Naive thymus-derived CD8-positive, alpha-beta T cell (primary cell): ENCODE measurements at regions not wholly inside any gene's neighbourhood (a gene's known extent, or its start where the extent isn't known, plus 50 kb on each side); places are given as distances from the start of the nearest gene placed in this dataset.
A peak's percentile ranks its signal among the peaks of the same experiment; 100 is the strongest.

Experiments used
- ATAC-seq, 2 donors: fragments of 150-1000 bp; cut with Tn5 transposase in 1 of 2; sonication (Bioruptor Pico), chemical (Tn5 transposase) in 1 of 2; 1 replicate in 1 of 2; 2 replicates in 1 of 2; pipeline ENCODE4 v1.10.0; 2021; ENCODE audit warnings: mild to moderate bottlenecking in 2 of 2, moderate library complexity in 2 of 2
- POLR2A ChIA-PET: fragments of 350-600 bp; sonication (Branson Sonifier 250); formaldehyde crosslinking; loops from one replicate; lab custom pipeline; 2021; ENCODE audit warnings: antibody characterized with exemption; lab: Charles Lee
- DNase-seq, 10 donors: peaks; one replicate each; pipeline versions ENCODE4 v3.0.0 to v3.0.0-alpha.2; 2020 to 2022
- H3K27ac Mint-ChIP-seq, 10 donors: one replicate each; pipeline ENCODE4 v1.8.0; 2020 to 2022; ENCODE audit warnings: mild to moderate bottlenecking in 10 of 10, mixed read lengths in 10 of 10, moderate library complexity in 4 of 10, inconsistent platforms in 1 of 10
- H3K27me3 Mint-ChIP-seq, 5 donors: one replicate each; pipeline ENCODE4 v1.8.0; 2021 to 2022; ENCODE audit warnings: mixed read lengths in 5 of 5
- H3K36me3 Mint-ChIP-seq, 3 donors: one replicate each; pipeline ENCODE4 v1.8.0; 2020 to 2022; ENCODE audit warnings: mixed read lengths in 3 of 3, mild to moderate bottlenecking in 2 of 3, inconsistent platforms in 1 of 3
- H3K4me1 Mint-ChIP-seq, 4 donors: one replicate each; pipeline ENCODE4 v1.8.0; 2021 to 2022; ENCODE audit warnings: mixed read lengths in 4 of 4
- H3K4me3 Mint-ChIP-seq, 10 donors: one replicate each; pipeline ENCODE4 v1.8.0; 2020 to 2022; ENCODE audit warnings: mild to moderate bottlenecking in 10 of 10, mixed read lengths in 10 of 10, moderate library complexity in 6 of 10, inconsistent platforms in 1 of 10
- H3K9me3 Mint-ChIP-seq, 9 donors: one replicate each; pipeline ENCODE4 v1.8.0; 2020 to 2022; ENCODE audit warnings: mixed read lengths in 9 of 9, mild to moderate bottlenecking in 3 of 9, inconsistent platforms in 1 of 9, moderate library complexity in 1 of 9

- Mint-ChIP-seq H3K9me3 (no peaks in the 10 kb centered on the region), H3K4me1 (no peaks in the 10 kb centered on the region), H3K4me3 (no peak overlapping the region), H3K27me3 (peaks cover 0 to 14% (median 10%) of the 10 kb centered on the region in 5 donors), H3K27ac (no peak overlapping the region), H3K36me3 (no peaks in the 10 kb centered on the region)
- POLR2A ChIA-PET, result no interaction called here
- no peak for DNase-seq
- no peak for ATAC-seq
These were observed 418.9 kb downstream of the ZNF536 start for GRCh38 chr19:30791088-30791487.

GRCh38 chr19:30790056-30790680 is 418.0 kb downstream of the ZNF536 start:
- POLR2A ChIA-PET, result no interaction called here
- Mint-ChIP-seq H3K4me3 (no peak overlapping the region), H3K27ac (no peak overlapping the region), H3K4me1 (no peaks in the 10 kb centered on the region), H3K9me3 (no peaks in the 10 kb centered on the region), H3K27me3 (peaks cover 0 to 17% (median 6%) of the 10 kb centered on the region in 5 donors), H3K36me3 (no peaks in the 10 kb centered on the region)
- DNase-seq, result no peak
- ATAC-seq, result no peak

- ATAC-seq (no peak), DNase-seq (no peak)
- POLR2A ChIA-PET, result no interaction called here
- Mint-ChIP-seq H3K36me3 (no peaks in the 10 kb centered on the region), H3K4me1 (no peaks in the 10 kb centered on the region), H3K27me3 (peaks cover 4 to 22% (median 11%) of the 10 kb centered on the region in 5 donors), H3K4me3 (no peak overlapping the region), H3K9me3 (no peaks in the 10 kb centered on the region), H3K27ac (no peak overlapping the region)
These were observed 416.1 kb downstream of the ZNF536 start for GRCh38 chr19:30788105-30788765.

GRCh38 chr19:30785458-30786137 is 413.4 kb downstream of the ZNF536 start:
- H3K27me3 Mint-ChIP-seq, result peaks cover 4 to 24% (median 16%) of the 10 kb centered on the region in 5 donors
- H3K4me1 Mint-ChIP-seq, result no peaks in the 10 kb centered on the region
- H3K4me3 Mint-ChIP-seq, result no peak overlapping the region
- DNase-seq, result no peak
- ATAC-seq, result no peak
- no peak overlapping the region for H3K27ac Mint-ChIP-seq
- H3K36me3 Mint-ChIP-seq, result no peaks in the 10 kb centered on the region
- no peaks in the 10 kb centered on the region for H3K9me3 Mint-ChIP-seq
- POLR2A ChIA-PET, result no interaction called here

DNA sequence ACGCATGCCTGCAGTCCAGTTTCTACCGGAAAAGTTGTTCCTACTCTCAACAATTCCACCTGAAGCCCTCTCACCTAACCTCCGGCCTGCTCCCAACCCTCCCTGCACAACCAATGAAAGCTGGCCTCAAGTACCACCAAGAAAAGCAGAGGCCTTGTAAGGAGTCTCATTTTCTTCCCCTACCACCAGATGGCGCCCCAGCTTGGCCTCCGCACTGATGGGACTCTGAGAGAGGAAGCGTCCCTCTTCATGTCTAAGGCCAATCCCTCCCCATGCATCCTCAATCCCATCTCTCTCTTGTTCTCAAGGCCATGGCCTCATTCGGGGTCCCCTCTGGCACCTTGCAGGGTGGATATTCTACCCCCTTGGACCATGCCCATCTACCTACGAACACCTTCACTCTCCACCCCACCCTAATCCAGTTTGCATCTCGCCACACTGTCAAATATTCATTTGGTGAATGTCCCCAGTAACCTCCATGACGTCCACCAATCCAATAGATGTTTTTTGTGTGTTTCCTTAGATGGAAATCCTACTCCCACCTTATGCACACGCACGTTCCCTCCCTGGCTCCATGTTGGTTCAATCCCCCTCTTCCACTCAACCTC is 412.8 kb downstream of the ZNF536 start:
- Mint-ChIP-seq H3K36me3 (no peaks in the 10 kb centered on the region), H3K27ac (no peak overlapping the region), H3K27me3 (peaks cover 4 to 24% (median 21%) of the 10 kb centered on the region in 5 donors), H3K4me3 (no peak overlapping the region), H3K4me1 (no peaks in the 10 kb centered on the region), H3K9me3 (no peaks in the 10 kb centered on the region)
- DNase-seq (peak in 9 of 10 donors; percentile 6 to 44 (median 38)), ATAC-seq (no peak)
- POLR2A ChIA-PET, result no interaction called here

DNA sequence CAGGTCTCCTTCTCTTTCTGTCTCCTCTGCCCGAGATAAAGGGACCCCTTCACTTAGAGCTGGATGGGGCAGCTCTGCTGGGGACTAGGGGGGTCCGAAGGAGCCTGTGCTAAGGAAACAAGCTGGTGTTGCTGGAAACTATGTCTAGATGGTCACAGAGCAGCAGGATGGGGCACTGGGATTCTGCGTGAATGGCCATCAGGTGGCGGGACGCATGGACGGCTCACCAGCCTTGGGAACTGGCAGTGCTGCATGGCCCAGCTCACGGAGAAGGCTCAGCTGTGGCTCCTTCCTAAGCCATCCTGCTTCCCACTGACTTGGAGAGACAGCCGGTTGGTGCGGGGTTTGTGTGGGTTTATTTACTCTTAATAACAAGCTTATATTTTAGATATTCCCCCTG is 411.8 kb downstream of the ZNF536 start:
- Mint-ChIP-seq H3K27ac (no peak overlapping the region), H3K27me3 (peaks cover 4 to 26% (median 24%) of the 10 kb centered on the region in 5 donors), H3K9me3 (no peaks in the 10 kb centered on the region), H3K4me1 (no peaks in the 10 kb centered on the region), H3K4me3 (no peak overlapping the region), H3K36me3 (no peaks in the 10 kb centered on the region)
- ATAC-seq (no peak), DNase-seq (no peak)
- POLR2A ChIA-PET, result no interaction called here

- Mint-ChIP-seq H3K4me3 (no peak overlapping the region), H3K27me3 (peaks cover 4 to 32% (median 24%) of the 10 kb centered on the region in 5 donors), H3K27ac (no peak overlapping the region), H3K9me3 (no peaks in the 10 kb centered on the region), H3K4me1 (no peaks in the 10 kb centered on the region), H3K36me3 (no peaks in the 10 kb centered on the region)
- DNase-seq, result no peak
- no peak for ATAC-seq
- POLR2A ChIA-PET, result no interaction called here
These were observed 411.0 kb downstream of the ZNF536 start for GRCh38 chr19:30783212-30783611.

DNA sequence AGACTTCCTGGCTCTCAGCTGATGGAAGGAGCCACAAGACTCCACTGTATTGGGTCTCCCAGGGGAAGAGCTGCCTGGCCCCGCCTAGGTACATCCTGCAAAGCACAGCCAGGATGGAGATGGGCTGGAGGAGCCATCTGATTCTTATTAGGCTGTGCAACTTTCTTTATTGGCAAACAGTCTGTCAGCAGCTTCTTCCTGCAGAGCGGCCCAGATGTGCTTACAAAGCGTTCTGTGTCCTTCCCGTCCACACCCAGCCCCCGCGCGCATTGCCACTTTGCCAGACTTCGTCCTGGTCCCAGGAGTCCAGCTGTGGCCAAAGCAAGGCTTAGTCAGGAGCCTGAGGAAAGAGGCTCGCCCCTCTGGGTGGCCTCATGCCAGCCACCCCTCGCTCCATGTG is 409.3 kb downstream of the ZNF536 start:
- peaks cover 0 to 2% (median 0%) of the 10 kb centered on the region in 9 donors for H3K9me3 Mint-ChIP-seq
- DNase-seq, result no peak
- no peaks in the 10 kb centered on the region for H3K4me1 Mint-ChIP-seq
- no peak overlapping the region for H3K27ac Mint-ChIP-seq
- no peaks in the 10 kb centered on the region for H3K36me3 Mint-ChIP-seq
- H3K4me3 Mint-ChIP-seq, result no peak overlapping the region
- POLR2A ChIA-PET, result no interaction called here
- peaks cover 3 to 35% (median 30%) of the 10 kb centered on the region in 5 donors for H3K27me3 Mint-ChIP-seq
- ATAC-seq, result no peak

DNA sequence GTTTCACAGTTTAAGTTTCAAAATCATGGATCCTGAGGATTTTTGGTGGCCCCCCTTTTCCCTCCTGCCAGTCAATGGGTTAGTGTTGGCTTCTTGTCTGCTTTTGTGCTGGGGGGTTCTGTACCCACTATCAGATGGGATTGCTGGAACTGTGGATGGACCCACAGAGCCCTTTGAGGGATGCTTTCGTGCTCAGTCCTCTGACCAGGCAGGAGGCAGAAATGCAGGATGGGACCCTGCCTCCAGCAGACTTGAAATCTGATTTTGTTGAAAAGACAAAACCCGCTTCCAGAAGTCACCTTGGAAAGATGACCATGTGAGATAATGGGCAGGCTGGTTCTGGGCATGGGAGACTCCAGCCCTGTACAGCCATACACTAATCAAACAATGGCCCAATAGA is 408.9 kb downstream of the ZNF536 start:
- DNase-seq (no peak), ATAC-seq (no peak)
- no peak overlapping the region for H3K4me3 Mint-ChIP-seq
- H3K36me3 Mint-ChIP-seq, result no peaks in the 10 kb centered on the region
- no peaks in the 10 kb centered on the region for H3K4me1 Mint-ChIP-seq
- POLR2A ChIA-PET, result no interaction called here
- peaks cover 0 to 35% (median 28%) of the 10 kb centered on the region in 5 donors for H3K27me3 Mint-ChIP-seq
- no peak overlapping the region for H3K27ac Mint-ChIP-seq
- H3K9me3 Mint-ChIP-seq, result peaks cover 0 to 2% (median 0%) of the 10 kb centered on the region in 9 donors

- Mint-ChIP-seq H3K36me3 (no peaks in the 10 kb centered on the region), H3K27ac (no peak overlapping the region), H3K27me3 (peaks cover under 1 to 31% (median 26%) of the 10 kb centered on the region in 5 donors), H3K9me3 (peaks cover 0 to 2% (median 0%) of the 10 kb centered on the region in 9 donors), H3K4me1 (no peaks in the 10 kb centered on the region), H3K4me3 (no peak overlapping the region)
- POLR2A ChIA-PET, result no interaction called here
- DNase-seq (no peak), ATAC-seq (no peak)
These were observed 408.3 kb downstream of the ZNF536 start for GRCh38 chr19:30780456-30780855.

- H3K4me3 Mint-ChIP-seq, result no peak overlapping the region
- H3K9me3 Mint-ChIP-seq, result peaks cover 0 to 5% (median 0%) of the 10 kb centered on the region in 9 donors
- ATAC-seq (no peak), DNase-seq (no peak)
- H3K36me3 Mint-ChIP-seq, result no peaks in the 10 kb centered on the region
- POLR2A ChIA-PET, result no interaction called here
- H3K4me1 Mint-ChIP-seq, result no peaks in the 10 kb centered on the region
- peaks cover 4 to 29% (median 23%) of the 10 kb centered on the region in 5 donors for H3K27me3 Mint-ChIP-seq
- no peak overlapping the region for H3K27ac Mint-ChIP-seq
These were observed 407.8 kb downstream of the ZNF536 start for GRCh38 chr19:30780032-30780431.

DNA sequence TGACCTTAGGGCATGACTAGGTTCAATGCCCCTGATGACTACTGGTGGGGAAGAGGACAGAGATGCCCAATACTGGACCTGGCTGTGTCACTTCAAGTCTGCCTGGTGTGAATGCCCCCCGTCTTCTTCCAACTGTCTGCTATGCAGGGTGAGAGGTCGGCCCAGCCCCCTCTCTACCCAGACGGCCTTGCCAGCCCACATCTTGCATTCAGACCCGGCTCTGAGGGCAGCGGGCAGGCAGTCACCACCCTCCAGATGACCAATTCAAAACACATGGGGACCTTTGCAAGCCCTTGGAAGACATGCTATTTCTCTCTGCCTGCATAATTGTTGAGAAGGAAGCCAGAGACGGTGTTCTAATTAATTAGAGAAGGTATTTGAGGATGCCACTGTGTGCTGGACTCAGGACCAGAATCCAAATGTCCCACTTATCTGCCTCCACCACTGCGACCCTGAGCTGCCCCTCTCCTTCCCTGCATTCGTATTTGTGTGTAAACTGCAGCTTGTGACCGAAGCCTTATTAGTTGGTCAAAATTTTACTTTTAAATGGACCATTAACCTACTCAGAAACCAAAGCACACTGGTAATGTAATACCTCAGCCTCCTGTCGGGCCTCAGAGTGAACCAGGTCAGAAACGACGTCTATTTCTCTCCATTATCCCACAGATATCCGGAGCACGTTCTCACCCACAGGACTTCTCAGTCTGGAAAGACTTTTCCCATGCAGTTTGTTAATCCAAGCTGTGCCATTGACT is 407.0 kb downstream of the ZNF536 start:
- H3K27me3 Mint-ChIP-seq, result peaks cover 4 to 26% (median 24%) of the 10 kb centered on the region in 5 donors
- no peak for ATAC-seq
- no peak for DNase-seq
- no peaks in the 10 kb centered on the region for H3K4me1 Mint-ChIP-seq
- peaks cover 0 to 5% (median 0%) of the 10 kb centered on the region in 9 donors for H3K9me3 Mint-ChIP-seq
- peaks cover 0 to 2% (median 0%) of the 10 kb centered on the region in 3 donors for H3K36me3 Mint-ChIP-seq
- H3K4me3 Mint-ChIP-seq, result no peak overlapping the region
- POLR2A ChIA-PET, result no interaction called here
- no peak overlapping the region for H3K27ac Mint-ChIP-seq
